ENCODE measurements at regions not wholly inside any gene's neighbourhood (a gene's known extent, or its start where the extent isn't known, plus 50 kb on each side); places are given as distances from the start of the nearest gene placed in this dataset.

- no peak for TF ChIP-seq CTCF (IDR thresholded peaks at IDR 0.05; ENCODE audit: low read depth, low read length, missing control alignments)
- no peak overlapping the region for H3K4me3 ChIP-seq (ENCODE audit: low read depth, low read length)
These were observed 298.7 kb upstream of the ACVR2A start for GRCh38 chr2:147546109-147546508.

GRCh38 chr2:147543056-147543455 lies 301.8 kb upstream of the ACVR2A start:
- DNase-seq (ENCODE audit: low read depth) = no peak
- H3K4me3 ChIP-seq (ENCODE audit: low read depth, low read length) = no peak overlapping the region
- TF ChIP-seq CTCF (IDR thresholded peaks at IDR 0.05; ENCODE audit: low read depth, low read length, missing control alignments) = no peak

More at GRCh38 chr2:147546109-147546508, 298.7 kb upstream of the ACVR2A start:
- no peak for DNase-seq (ENCODE audit: low read depth)

- H3K4me3 ChIP-seq (ENCODE audit: low read depth, low read length) = no peak overlapping the region
These were observed 302.5 kb upstream of the ACVR2A start for GRCh38 chr2:147542351-147542750.

GRCh38 chr2:147541314-147541713 lies 303.5 kb upstream of the ACVR2A start:
- DNase-seq (ENCODE audit: low read depth) = no peak
- H3K4me3 ChIP-seq (ENCODE audit: low read depth, low read length) = no peak overlapping the region
- TF ChIP-seq CTCF (IDR thresholded peaks at IDR 0.05; ENCODE audit: low read depth, low read length, missing control alignments) = no peak

More at GRCh38 chr2:147542351-147542750, 302.5 kb upstream of the ACVR2A start:
- no peak for TF ChIP-seq CTCF (IDR thresholded peaks at IDR 0.05; ENCODE audit: low read depth, low read length, missing control alignments)
- no peak for DNase-seq (ENCODE audit: low read depth)

GRCh38 chr2:147538821-147539220 lies 306.0 kb upstream of the ACVR2A start:
- no peak overlapping the region for H3K4me3 ChIP-seq (ENCODE audit: low read depth, low read length)
- no peak for DNase-seq (ENCODE audit: low read depth)
- no peak for TF ChIP-seq CTCF (IDR thresholded peaks at IDR 0.05; ENCODE audit: low read depth, low read length, missing control alignments)

GRCh38 chr2:147538088-147538487 lies 306.7 kb upstream of the ACVR2A start:
- TF ChIP-seq CTCF (IDR thresholded peaks at IDR 0.05; ENCODE audit: low read depth, low read length, missing control alignments) = no peak
- no peak for DNase-seq (ENCODE audit: low read depth)
- no peak overlapping the region for H3K4me3 ChIP-seq (ENCODE audit: low read depth, low read length)

- no peak for TF ChIP-seq CTCF (IDR thresholded peaks at IDR 0.05; ENCODE audit: low read depth, low read length, missing control alignments)
- H3K4me3 ChIP-seq (ENCODE audit: low read depth, low read length) = no peak overlapping the region
- DNase-seq (ENCODE audit: low read depth) = no peak
These were observed 313.6 kb upstream of the ACVR2A start for GRCh38 chr2:147531269-147531668.

All from GM12864 (cell line).